WI38 (cell line): ENCODE measurements at regions not wholly inside any gene's neighbourhood (a gene's known extent, or its start where the extent isn't known, plus 50 kb on each side); places are given as distances from the start of the nearest gene placed in this dataset.
"Not testable (repeated sequence)": the region's sequence is repeated elsewhere in the genome, so short reads cannot be mapped to it uniquely, and the experiment has no call there.

Experiments used
- H3K4me3 ChIP-seq: 2 replicates; pipeline ENCODE4 v1.5.1; 2011; ENCODE audit warnings: low read depth, mild to moderate bottlenecking, control low read depth, low read length
- CTCF ChIP-seq: IDR thresholded peaks from 2 replicates; pipeline ENCODE4 v1.5.1; 2012; ENCODE audit warnings: low read depth, mild to moderate bottlenecking, control low read depth, low read length

GRCh38 chr1:82782599-82782998 is 981.9 kb downstream of the ADGRL2 start:
- TF ChIP-seq CTCF = no peak
- H3K4me3 ChIP-seq = no peak overlapping the region

GRCh38 chr1:82778612-82779011 is 977.9 kb downstream of the ADGRL2 start:
- TF ChIP-seq CTCF = no peak
- H3K4me3 ChIP-seq = no peak overlapping the region

- H3K4me3 ChIP-seq = no peak overlapping the region
- no peak for TF ChIP-seq CTCF
Observed at GRCh38 chr1:82777240-82777639, 976.5 kb downstream of the ADGRL2 start.

GRCh38 chr1:82776730-82777129 is 976.0 kb downstream of the ADGRL2 start:
- not testable (repeated sequence) for H3K4me3 ChIP-seq

- H3K4me3 ChIP-seq = no peak overlapping the region
- TF ChIP-seq CTCF = no peak
Observed at GRCh38 chr1:82775406-82776000, 974.8 kb downstream of the ADGRL2 start.

- no peak overlapping the region for H3K4me3 ChIP-seq
- TF ChIP-seq CTCF = no peak
Observed at GRCh38 chr1:82762829-82763532, 962.2 kb downstream of the ADGRL2 start.

GRCh38 chr1:82759035-82759434 is 958.3 kb downstream of the ADGRL2 start:
- no peak overlapping the region for H3K4me3 ChIP-seq
- no peak for TF ChIP-seq CTCF

DNA sequence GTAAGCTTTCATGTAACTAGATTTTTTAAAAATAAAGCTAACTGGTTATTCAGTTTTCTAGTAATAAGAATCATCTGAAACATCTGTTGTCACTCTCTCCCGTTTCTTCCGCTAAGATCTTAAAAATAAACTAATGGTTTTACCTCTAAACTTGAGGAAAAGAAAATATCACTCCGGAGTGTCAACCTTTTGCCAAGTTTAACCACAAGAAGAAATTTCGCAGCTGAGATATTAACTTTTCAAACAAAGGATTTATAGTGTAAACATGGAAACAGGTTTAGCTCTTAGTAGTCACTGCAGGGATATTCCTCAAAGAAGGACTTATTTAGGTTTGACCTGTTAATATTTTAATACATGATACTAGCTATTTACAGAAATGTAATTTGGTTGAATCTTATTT is 954.9 kb downstream of the ADGRL2 start:
- H3K4me3 ChIP-seq = no peak overlapping the region
- TF ChIP-seq CTCF = no peak
